HG03558 (cell line): ENCODE measurements at regions not wholly inside any gene's neighbourhood (a gene's known extent, or its start where the extent isn't known, plus 50 kb on each side); places are given as distances from the start of the nearest gene placed in this dataset.

Source experiments
- ATAC-seq: cut with Tn5 transposase; IDR thresholded peaks from one replicate; pipeline ENCODE4 v1.9.1; 2021; ENCODE audit warnings: moderate number of reproducible peaks; ENCODE audit not compliant: unreplicated experiment; ENCODE audit errors: extremely low read depth

- ATAC-seq: no peak
Observed at GRCh38 chr9:90979138-90979551, 177.5 kb downstream of the SYK start.

GRCh38 chr9:90979639-90980038 is 178.0 kb downstream of the SYK start:
- no peak for ATAC-seq

- ATAC-seq: no peak
Observed at GRCh38 chr9:90981726-90982125, 180.1 kb downstream of the SYK start.

- no peak for ATAC-seq
Observed at GRCh38 chr9:90983394-90983793, 181.8 kb downstream of the SYK start.

- no peak for ATAC-seq
Observed at GRCh38 chr9:90985631-90986030, 184.0 kb downstream of the SYK start.

GRCh38 chr9:90986161-90986560 is 184.5 kb downstream of the SYK start:
- no peak for ATAC-seq

- ATAC-seq: no peak
Observed at GRCh38 chr9:90987566-90987965, 185.9 kb downstream of the SYK start.

- ATAC-seq: no peak
Observed at GRCh38 chr9:90988318-90988717, 186.7 kb downstream of the SYK start.

- no peak for ATAC-seq
Observed at GRCh38 chr9:90991953-90992352, 190.3 kb downstream of the SYK start.

GRCh38 chr9:90995516-90995915 is 193.9 kb downstream of the SYK start:
- ATAC-seq: no peak

GRCh38 chr9:90996154-90997065 is 194.8 kb downstream of the SYK start:
- no peak for ATAC-seq

GRCh38 chr9:90998573-90998972 is 197.0 kb downstream of the SYK start:
- ATAC-seq: no peak

GRCh38 chr9:90999425-91000397 is 198.1 kb downstream of the SYK start:
- ATAC-seq: no peak

- ATAC-seq: no peak
Observed at GRCh38 chr9:91001146-91001611, 199.6 kb downstream of the SYK start.

GRCh38 chr9:91004484-91004883 is 202.9 kb downstream of the SYK start:
- no peak for ATAC-seq

GRCh38 chr9:91004992-91005391 is 203.4 kb downstream of the SYK start:
- no peak for ATAC-seq

- ATAC-seq: no peak
Observed at GRCh38 chr9:91006046-91006445, 204.4 kb downstream of the SYK start.

GRCh38 chr9:91008568-91008967 is 206.9 kb downstream of the SYK start:
- ATAC-seq: no peak

GRCh38 chr9:91011891-91012290 is 210.3 kb downstream of the SYK start:
- ATAC-seq: no peak

- ATAC-seq: no peak
Observed at GRCh38 chr9:91012933-91013841, 211.6 kb downstream of the SYK start.
